HepG2 (cell line): ENCODE measurements at regions not wholly inside any gene's neighbourhood (a gene's known extent, or its start where the extent isn't known, plus 50 kb on each side); places are given as distances from the start of the nearest gene placed in this dataset.

Experiments used
- ATAC-seq: fragments of 200-7000 bp; cut with Tn5 transposase; 3 replicates; pipeline ENCODE4 v1.9.1; 2020; ENCODE audit warnings: mild to moderate bottlenecking, moderate library complexity
- BruUV-seq: library from RNA; stranded (reverse); fragments of 400-500 nt; replicated peaks from 2 replicates; lab custom pipeline; 2021; lab: Mats Ljungman, UMichigan
- CTCF ChIA-PET: fragments of 300-600 bp; formaldehyde crosslinking; extraction: SDS; loops from one replicate; lab custom pipeline; 2021; ENCODE audit warnings: low total read pairs, inconsistent platforms, low intra/inter-chr PET ratio; lab: Yijun Ruan, JAX
- POLR2A ChIA-PET: fragments of 350-600 bp; sonication (Branson Sonifier 250); formaldehyde crosslinking; loops from one replicate; lab custom pipeline; 2020; ENCODE audit warnings: antibody characterized with exemption, inconsistent platforms; lab: Yijun Ruan, JAX
- DNase-seq: peaks from one replicate; pipeline ENCODE4 v3.0.0-alpha.2; 2015; ENCODE audit warnings: low spot score
- FAIRE-seq: peaks from 3 replicates; lab custom pipeline; 2011; peaks lifted over from hg19 to GRCh38; lab: Jason Lieb, UNC
- H2AFZ ChIP-seq: one replicate; pipeline ENCODE4 v1.6.1; 2011; ENCODE audit warnings: low read length, inconsistent platforms
- H3K27ac ChIP-seq: fragments of 300-600 bp; 3 replicates; pipeline ENCODE4 v1.8.0; 2011; ENCODE audit warnings: mixed run types, mild to moderate bottlenecking, mixed read lengths, low read length, inconsistent platforms; ENCODE audit not compliant: insufficient read depth; ENCODE audit errors: extremely low read length
- H3K27me3 ChIP-seq, 2 experiments: fragments of 200-600 bp in 1 of 2; 2 replicates in 1 of 2; 3 replicates in 1 of 2; pipeline versions ENCODE4 v1.6.0 to v1.8.0; 2011; ENCODE audit warnings: low read length in 2 of 2, mild to moderate bottlenecking in 2 of 2, moderate library complexity in 2 of 2, inconsistent platforms in 1 of 2; ENCODE audit not compliant: insufficient read depth in 2 of 2, control insufficient read depth in 1 of 2
- H3K36me3 ChIP-seq, 2 experiments: fragments of 200-600 bp in 1 of 2; replicated peaks in 1 of 2; 2 replicates in 1 of 2; 3 replicates in 1 of 2; pipeline versions ENCODE4 v1.5.1 to v1.8.0; 2011; ENCODE audit warnings: low read length in 2 of 2, inconsistent platforms in 1 of 2; ENCODE audit not compliant: insufficient read depth in 2 of 2, control insufficient read depth in 1 of 2
- H3K4me1 ChIP-seq: 2 replicates; pipeline ENCODE4 v1.5.1; 2012; ENCODE audit warnings: low read length, inconsistent platforms; ENCODE audit not compliant: insufficient read depth
- H3K4me2 ChIP-seq: 2 replicates; pipeline ENCODE4 v1.6.0; 2011; ENCODE audit warnings: low read depth, low read length, inconsistent platforms
- H3K4me3 ChIP-seq, 3 experiments: fragments of 200-600 bp in 1 of 3; sonication (generic), shearing (Covaris generic) in 1 of 3; replicated peaks in 1 of 3; 2 replicates each; pipeline ENCODE4 v1.5.1; 2011 to 2016; ENCODE audit warnings: low read length in 3 of 3, inconsistent platforms in 2 of 3, low read depth in 2 of 3, mild to moderate bottlenecking in 2 of 3, control low read depth in 1 of 3, mixed read lengths in 1 of 3; ENCODE audit not compliant: insufficient read depth in 1 of 3
- H3K79me2 ChIP-seq: one replicate; pipeline ENCODE4 v1.6.1; 2011; ENCODE audit warnings: low read length, inconsistent platforms; ENCODE audit not compliant: insufficient read depth
- H3K9ac ChIP-seq: 2 replicates; pipeline ENCODE4 v1.6.0; 2011; ENCODE audit warnings: mild to moderate bottlenecking, low read depth, low read length, inconsistent platforms; ENCODE audit not compliant: insufficient read depth
- H3K9me3 ChIP-seq: 2 replicates; pipeline ENCODE4 v1.5.1; 2012; ENCODE audit warnings: mild to moderate bottlenecking, low read length
- H4K20me1 ChIP-seq: 2 replicates; pipeline ENCODE4 v1.6.0; 2011; ENCODE audit warnings: inconsistent platforms, mild to moderate bottlenecking, low read length, moderate library complexity; ENCODE audit not compliant: insufficient read depth
- BHLHE40 ChIP-seq: IDR thresholded peaks from 2 replicates; pipeline ENCODE4 v1.6.1; 2011; ENCODE audit warnings: low read length, improper control_type of control experiment
- CHCHD3 ChIP-seq: sonication (generic); formaldehyde crosslinking; IDR thresholded peaks from 2 replicates; pipeline ENCODE4 v1.8.0; 2022; ENCODE audit warnings: mild to moderate bottlenecking, missing genetic modification reagents, moderate library complexity
- MAFF ChIP-seq: IDR thresholded peaks from 2 replicates; pipeline ENCODE4 v1.6.1; 2011; ENCODE audit warnings: low read depth, low read length, improper control_type of control experiment
- MAFK ChIP-seq, 2 experiments: IDR thresholded peaks in 1 of 2; conservative IDR thresholded peaks in 1 of 2; 2 replicates each; pipeline ENCODE4 v1.6.1; 2011; ENCODE audit warnings: improper control_type of control experiment in 2 of 2, low read length in 2 of 2
- PAWR ChIP-seq: sonication (generic); formaldehyde crosslinking; IDR thresholded peaks from 2 replicates; pipeline ENCODE4 v1.4.0; 2020; ENCODE audit warnings: missing genetic modification reagents, mild to moderate bottlenecking, borderline replicate concordance
- TRIM24 ChIP-seq: sonication (generic); formaldehyde crosslinking; IDR thresholded peaks from 2 replicates; pipeline ENCODE4 v1.8.0; 2022; ENCODE audit warnings: mild to moderate bottlenecking, missing genetic modification reagents
- ZNF329 ChIP-seq: sonication (generic); formaldehyde crosslinking; IDR thresholded peaks from 2 replicates; pipeline ENCODE4 v1.9.0; 2021; ENCODE audit warnings: low read depth, mild to moderate bottlenecking, missing genetic modification reagents
- ZNF746 ChIP-seq: sonication (generic); formaldehyde crosslinking; IDR thresholded peaks from 2 replicates; pipeline ENCODE4 v1.8.0; 2022; ENCODE audit warnings: mild to moderate bottlenecking, missing genetic modification reagents
- whole genome bisulfite sequencing: methylation state at CpG from one replicate; pipeline ENCODE4 v1.1.6; 2017; ENCODE audit warnings: low lambda C conversion rate; 5-methylcytosine and 5-hydroxymethylcytosine counted together
- in situ Hi-C: cut with HindIII; loops from 2 replicates; pipeline ENCODE4 v1.10.0; 2017; ENCODE audit warnings: low pct_unique_long_range_greater_than_20kb; ENCODE audit not compliant: extremely low pct_ligation_motif_present
- intact Hi-C: fragments of 100-400 bp; cut with micrococcal nuclease; formaldehyde crosslinking; loops from one replicate; pipeline ENCODE4 v1.10.0; 2022; ENCODE audit not compliant: unreplicated experiment

- no peak for TF ChIP-seq BHLHE40
- TF ChIP-seq PAWR (CRISPR knock-in tag) = no peak
- no peak for TF ChIP-seq TRIM24 (CRISPR knock-in tag)
- no peak for TF ChIP-seq CHCHD3 (CRISPR knock-in tag)
Observed at GRCh38 chr2:198337368-198337767, 533.0 kb downstream of the PLCL1 start (continued).

GRCh38 chr2:198328454-198328853 is 524.1 kb downstream of the PLCL1 start:
- CTCF ChIA-PET = no interaction called here
- H3K9me3 ChIP-seq = no peaks in the 10 kb centered on the region
- no peak overlapping the region for H3K4me3 ChIP-seq
- in situ Hi-C loops = no loop called here
- POLR2A ChIA-PET = no interaction called here
- BruUV-seq = no TSS peak
- intact Hi-C loops = no loop called here
- H3K27me3 ChIP-seq = no peaks in the 10 kb centered on the region
- H4K20me1 ChIP-seq = no peaks in the 10 kb centered on the region
- FAIRE-seq (no peak), ATAC-seq (no peak), DNase-seq (no peak)
- H3K9ac ChIP-seq = no peak overlapping the region
- no peak overlapping the region for H3K4me2 ChIP-seq
- H3K36me3 ChIP-seq = no peaks in the 10 kb centered on the region
- no peak overlapping the region for H2AFZ ChIP-seq
- no peak overlapping the region for H3K27ac ChIP-seq
- H3K79me2 ChIP-seq = no peaks in the 10 kb centered on the region
- 3% methylated on average over 2 of the region's 2 CpGs for WGBS
- no peaks in the 10 kb centered on the region for H3K4me1 ChIP-seq
- TF ChIP-seq ZNF329 (no peak), MAFF (peak; percentile 28; the same call in 1 of the 2 replicates), MAFK (conservative IDR thresholded peaks at IDR 0.05 in 1 of 2, IDR thresholded peaks at IDR 0.05 in 1 of 2; ENCODE audit: low read length in 2 of 2) (peak in 1 of 2 experiments; percentile 72; a peak in 3 of 4 replicates)
- TF ChIP-seq, all 625 proteins: peak for 2

- FAIRE-seq = no peak
- Histone ChIP-seq H3K9ac (no peak overlapping the region), H2AFZ (no peak overlapping the region), H3K27ac (no peak overlapping the region), H3K9me3 (no peaks in the 10 kb centered on the region), H3K4me1 (no peaks in the 10 kb centered on the region), H3K4me2 (no peak overlapping the region), H3K4me3 (no peak overlapping the region), H3K36me3 (no peaks in the 10 kb centered on the region), H3K27me3 (no peaks in the 10 kb centered on the region), H3K79me2 (no peaks in the 10 kb centered on the region), H4K20me1 (no peaks in the 10 kb centered on the region)
- no peak for TF ChIP-seq ZNF746 (CRISPR knock-in tag)
- ChIA-PET CTCF (no interaction called here), POLR2A (no interaction called here)
- in situ Hi-C loops = no loop called here
- no TSS peak for BruUV-seq
- ATAC-seq = no peak
- intact Hi-C loops = no loop called here
- DNase-seq = no peak
- 15% methylated on average over 4 of the region's 4 CpGs for WGBS
Observed at GRCh38 chr2:198327526-198327925, 523.1 kb downstream of the PLCL1 start.
